ENCODE measurements at regions not wholly inside any gene's neighbourhood (a gene's known extent, or its start where the extent isn't known, plus 50 kb on each side); places are given as distances from the start of the nearest gene placed in this dataset.
A peak's percentile ranks its signal among the peaks of the same experiment; 100 is the strongest.
"Not testable (repeated sequence)": the region's sequence is repeated elsewhere in the genome, so short reads cannot be mapped to it uniquely, and the experiment has no call there.

GRCh38 chr9:62874745-62875599 is 1685.1 kb downstream of the SPATA31A7 start:
- not testable (repeated sequence) for H3K9me3 Mint-ChIP-seq, H3K27ac Mint-ChIP-seq, H3K4me3 Mint-ChIP-seq, H3K4me1 Mint-ChIP-seq, DNase-seq, H3K36me3 Mint-ChIP-seq
- peaks cover 0 to 10% (median 5%) of the 10 kb centered on the region in 3 donors for H3K27me3 Mint-ChIP-seq (ENCODE audit: low read depth in 3 of 3)

- not testable (repeated sequence) for H3K27me3 Mint-ChIP-seq (ENCODE audit: low read depth in 3 of 3); DNase-seq
These were observed 1687.7 kb downstream of the SPATA31A7 start for GRCh38 chr9:62877552-62877951.

DNA sequence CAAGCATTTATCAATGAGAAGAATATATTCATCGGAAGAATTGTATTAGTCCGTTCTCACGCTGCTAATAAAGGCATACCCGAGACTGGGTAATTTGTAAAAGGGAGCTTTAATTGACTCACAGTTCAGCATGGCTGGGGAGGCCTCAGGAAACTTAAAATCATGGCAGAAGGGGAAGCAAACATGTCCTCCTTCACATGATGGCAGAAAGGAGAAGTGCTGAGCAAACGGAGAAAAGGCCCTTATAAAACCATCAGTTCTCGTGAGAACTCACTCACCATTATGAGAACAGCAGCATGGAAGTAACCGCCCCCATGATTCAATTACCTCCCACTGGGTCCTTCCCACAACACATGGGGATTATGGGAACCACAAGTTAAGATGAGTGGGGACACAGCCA is 1688.2 kb downstream of the SPATA31A7 start:
- H3K27me3 Mint-ChIP-seq (ENCODE audit: low read depth in 3 of 3); H3K4me3 Mint-ChIP-seq; DNase-seq; H3K4me1 Mint-ChIP-seq; H3K36me3 Mint-ChIP-seq; H3K27ac Mint-ChIP-seq; H3K9me3 Mint-ChIP-seq: not testable (repeated sequence)

More at GRCh38 chr9:62877552-62877951, 1687.7 kb downstream of the SPATA31A7 start:
- H3K9me3 Mint-ChIP-seq, H3K27ac Mint-ChIP-seq, H3K4me1 Mint-ChIP-seq, H3K4me3 Mint-ChIP-seq, H3K36me3 Mint-ChIP-seq: not testable (repeated sequence)

DNA sequence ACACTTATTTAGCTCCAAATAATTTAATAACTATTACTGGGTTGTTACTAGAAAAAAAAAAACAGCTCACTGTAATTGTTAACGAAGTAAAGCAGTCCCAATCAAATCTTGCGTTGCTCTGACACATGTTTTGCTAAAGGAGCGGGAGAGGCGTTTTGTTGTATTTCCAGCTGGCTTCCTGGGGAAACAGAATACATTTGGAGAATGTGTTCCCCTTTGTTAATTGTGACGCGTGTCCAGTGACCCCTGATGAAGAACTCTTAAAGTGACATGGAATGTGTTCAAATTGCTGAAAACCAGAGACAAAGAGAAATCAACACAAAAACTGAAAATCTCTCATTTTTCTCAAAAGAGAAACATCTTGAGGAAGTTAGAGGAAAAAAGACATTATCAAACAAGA is 1690.6 kb downstream of the SPATA31A7 start:
- H3K4me3 Mint-ChIP-seq; H3K36me3 Mint-ChIP-seq; DNase-seq; H3K27ac Mint-ChIP-seq; H3K4me1 Mint-ChIP-seq; H3K9me3 Mint-ChIP-seq; H3K27me3 Mint-ChIP-seq (ENCODE audit: low read depth in 3 of 3): not testable (repeated sequence)

DNA sequence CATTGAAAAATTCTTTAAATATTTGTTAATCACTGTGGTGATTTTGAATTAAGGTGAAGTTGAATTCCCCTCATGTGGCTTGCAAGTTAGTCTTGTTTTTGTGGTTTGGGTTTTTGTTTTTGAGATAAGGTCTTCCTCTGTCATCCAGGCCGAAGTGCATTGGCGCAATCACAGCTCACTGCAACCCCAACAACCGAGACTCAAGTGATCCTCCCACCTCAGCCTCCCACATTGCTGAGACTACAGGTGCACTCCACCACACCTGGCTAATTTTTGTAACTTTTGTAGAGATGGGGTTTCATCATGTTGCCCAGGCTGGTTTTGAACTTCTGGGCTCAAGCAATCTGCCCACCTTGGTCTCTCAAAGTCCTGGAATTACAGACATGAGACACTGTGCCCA is 1691.1 kb downstream of the SPATA31A7 start:
- H3K9me3 Mint-ChIP-seq; H3K27ac Mint-ChIP-seq; DNase-seq; H3K4me1 Mint-ChIP-seq; H3K36me3 Mint-ChIP-seq; H3K27me3 Mint-ChIP-seq (ENCODE audit: low read depth in 3 of 3); H3K4me3 Mint-ChIP-seq: not testable (repeated sequence)

DNA sequence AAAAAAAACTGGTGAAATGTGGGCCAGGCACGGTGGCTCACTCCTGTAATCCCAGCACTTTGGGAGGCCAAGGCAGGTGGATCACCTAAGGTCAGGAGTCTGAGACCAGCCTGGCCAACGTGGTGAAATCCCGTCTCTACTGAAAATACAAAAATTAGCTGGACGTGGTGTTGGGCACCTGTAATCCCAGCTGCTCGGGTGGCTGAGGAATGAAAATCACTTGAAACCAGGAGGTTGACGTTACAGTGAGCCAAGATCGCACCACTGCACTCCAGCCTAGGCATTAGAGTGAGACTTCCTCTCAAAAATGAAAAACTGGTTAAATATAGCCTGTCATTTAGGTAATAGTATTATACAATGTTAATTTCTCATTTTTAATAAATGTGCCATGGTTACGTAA is 1692.0 kb downstream of the SPATA31A7 start:
- H3K9me3 Mint-ChIP-seq; H3K27ac Mint-ChIP-seq; H3K4me1 Mint-ChIP-seq; H3K36me3 Mint-ChIP-seq; H3K27me3 Mint-ChIP-seq (ENCODE audit: low read depth in 3 of 3); H3K4me3 Mint-ChIP-seq; DNase-seq: not testable (repeated sequence)

GRCh38 chr9:62882717-62883116 is 1692.9 kb downstream of the SPATA31A7 start:
- not testable (repeated sequence) for H3K4me1 Mint-ChIP-seq; H3K9me3 Mint-ChIP-seq; H3K36me3 Mint-ChIP-seq; H3K27me3 Mint-ChIP-seq (ENCODE audit: low read depth in 3 of 3); H3K4me3 Mint-ChIP-seq; DNase-seq; H3K27ac Mint-ChIP-seq

DNA sequence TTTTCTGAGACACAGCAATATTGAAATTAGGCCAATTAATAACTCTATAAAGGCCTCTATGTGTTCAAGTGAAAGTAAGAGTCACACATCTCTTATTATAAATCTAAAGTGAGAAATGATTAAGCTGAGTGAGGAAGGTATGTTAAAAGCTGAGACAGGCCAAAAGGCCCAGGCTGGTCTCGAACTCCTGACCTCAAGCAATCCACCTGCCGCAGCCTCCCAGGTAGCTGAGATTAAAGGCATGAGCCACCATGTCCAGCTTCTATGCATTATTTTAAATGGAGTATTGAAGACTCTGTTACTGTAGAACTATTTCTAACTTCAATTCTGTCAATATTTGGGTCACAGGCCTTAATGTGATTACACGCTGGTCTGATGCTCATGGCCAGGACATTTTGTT is 1706.9 kb downstream of the SPATA31A7 start:
- H3K27ac Mint-ChIP-seq; H3K27me3 Mint-ChIP-seq (ENCODE audit: low read depth in 3 of 3); H3K36me3 Mint-ChIP-seq; H3K4me1 Mint-ChIP-seq; DNase-seq; H3K9me3 Mint-ChIP-seq: not testable (repeated sequence)
- peak overlapping the region in 1 of 5 donors; percentile 18 for H3K4me3 Mint-ChIP-seq

DNA sequence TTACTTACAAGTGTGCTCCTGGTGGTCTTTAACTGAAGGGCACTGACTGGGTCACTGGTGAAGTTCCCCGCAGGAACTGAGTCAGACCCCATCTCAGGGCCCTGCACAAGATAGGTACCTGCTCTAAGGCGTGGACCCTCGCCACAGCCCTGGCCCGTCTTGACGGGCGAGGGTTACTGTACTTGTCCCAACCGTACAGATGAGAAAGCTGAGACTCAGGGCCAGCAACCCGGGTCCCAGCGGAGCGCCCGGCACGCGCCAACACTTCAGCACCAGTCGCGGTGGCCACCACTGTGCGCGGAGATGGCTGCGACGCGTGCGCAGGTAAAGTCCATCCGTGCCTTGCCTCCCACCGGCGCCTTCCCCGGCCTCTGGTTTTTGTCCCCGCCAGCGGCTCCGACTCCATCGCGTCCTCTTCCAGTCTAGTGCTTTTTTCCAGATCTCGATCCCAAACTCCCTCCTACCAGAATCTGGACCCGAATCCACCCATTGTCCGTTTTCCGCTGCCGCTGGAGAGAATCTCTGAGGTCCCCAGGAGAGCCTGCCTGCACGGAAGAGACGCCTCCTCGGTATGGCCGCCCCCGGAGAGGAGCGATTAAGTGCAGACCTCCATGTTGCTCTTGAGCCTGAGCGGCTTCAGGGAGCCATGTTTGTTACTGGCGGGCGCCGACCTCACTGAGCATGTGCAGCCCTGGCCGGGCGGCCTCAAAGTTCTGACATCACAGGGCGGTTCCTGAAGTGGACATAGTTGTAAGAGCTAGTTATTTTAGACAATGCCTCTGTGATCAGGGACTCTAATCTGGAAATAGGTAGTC is 1707.8 kb downstream of the SPATA31A7 start:
- H3K27ac Mint-ChIP-seq, result peak overlapping the region in 4 of 6 donors; percentile 43 to 97 (median 84)
- peak; percentile 55 to 78 (median 69) for DNase-seq

GRCh38 chr9:62899666-62900065 is 1709.8 kb downstream of the SPATA31A7 start:
- not testable (repeated sequence) for H3K36me3 Mint-ChIP-seq; H3K9me3 Mint-ChIP-seq; H3K27me3 Mint-ChIP-seq (ENCODE audit: low read depth in 3 of 3); DNase-seq; H3K4me1 Mint-ChIP-seq; H3K4me3 Mint-ChIP-seq; H3K27ac Mint-ChIP-seq

More for the DNA sequence above, 1707.8 kb downstream of the SPATA31A7 start:
- H3K9me3 Mint-ChIP-seq; H3K27me3 Mint-ChIP-seq (ENCODE audit: low read depth in 3 of 3); H3K4me1 Mint-ChIP-seq; H3K36me3 Mint-ChIP-seq: not testable (repeated sequence)
- peak overlapping the region; percentile 51 to 99 (median 70) for H3K4me3 Mint-ChIP-seq

DNA sequence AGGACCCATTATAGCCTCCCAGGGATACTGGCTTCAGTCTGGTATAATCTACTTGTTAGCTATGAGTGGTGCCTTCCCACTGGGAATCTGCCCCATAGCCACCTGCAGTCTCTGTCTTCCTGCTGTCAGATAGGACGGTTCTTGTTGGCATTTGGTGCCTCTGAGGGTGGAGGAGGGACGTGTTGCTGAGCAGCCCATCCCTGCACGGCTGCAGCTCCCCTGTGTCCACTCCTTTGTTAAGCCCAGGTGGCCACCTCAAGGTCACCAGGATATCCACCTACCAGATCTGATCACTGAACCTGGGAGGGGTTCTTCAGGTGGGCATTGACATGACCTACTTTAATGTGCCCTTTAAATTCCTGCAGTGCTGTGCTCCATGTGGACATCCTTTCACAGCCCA is 1714.2 kb downstream of the SPATA31A7 start:
- H3K4me1 Mint-ChIP-seq, DNase-seq, H3K9me3 Mint-ChIP-seq: not testable (repeated sequence)

GRCh38 chr9:62905722-62906121 is 1715.9 kb downstream of the SPATA31A7 start:
- not testable (repeated sequence) for DNase-seq; H3K27me3 Mint-ChIP-seq (ENCODE audit: low read depth in 3 of 3); H3K9me3 Mint-ChIP-seq; H3K27ac Mint-ChIP-seq; H3K36me3 Mint-ChIP-seq; H3K4me3 Mint-ChIP-seq; H3K4me1 Mint-ChIP-seq

More for the DNA sequence above, 1714.2 kb downstream of the SPATA31A7 start:
- H3K27ac Mint-ChIP-seq; H3K4me3 Mint-ChIP-seq; H3K36me3 Mint-ChIP-seq; H3K27me3 Mint-ChIP-seq (ENCODE audit: low read depth in 3 of 3): not testable (repeated sequence)

- not testable (repeated sequence) for H3K9me3 Mint-ChIP-seq; H3K4me3 Mint-ChIP-seq; H3K4me1 Mint-ChIP-seq; H3K36me3 Mint-ChIP-seq; H3K27me3 Mint-ChIP-seq (ENCODE audit: low read depth in 3 of 3); DNase-seq; H3K27ac Mint-ChIP-seq
These were observed 1718.0 kb downstream of the SPATA31A7 start for GRCh38 chr9:62907866-62908265.

- not testable (repeated sequence) for H3K36me3 Mint-ChIP-seq; H3K27me3 Mint-ChIP-seq (ENCODE audit: low read depth in 3 of 3); H3K4me3 Mint-ChIP-seq; H3K4me1 Mint-ChIP-seq; DNase-seq; H3K27ac Mint-ChIP-seq; H3K9me3 Mint-ChIP-seq
These were observed 1718.4 kb downstream of the SPATA31A7 start for GRCh38 chr9:62908271-62908670.
